Stomach (tissue), 4 donors: ENCODE measurements at regions not wholly inside any gene's neighbourhood (a gene's known extent, or its start where the extent isn't known, plus 50 kb on each side); places are given as distances from the start of the nearest gene placed in this dataset.

Experiments
- CTCF ChIP-seq, 7 experiments: fragments of 450-650 bp in 4 of 7; fragments of 200-600 bp in 3 of 7; sonication (generic) in 3 of 7; IDR thresholded peaks; one replicate each; pipeline ENCODE4 v1.5.1; 2016 to 2019; ENCODE audit warnings: antibody characterized with exemption in 7 of 7, control low read depth in 2 of 7, mild to moderate bottlenecking in 1 of 7
- EP300 ChIP-seq: sonication (generic); formaldehyde crosslinking; IDR thresholded peaks from one replicate; pipeline ENCODE4 v1.6.1; 2017; ENCODE audit warnings: antibody characterized with exemption
- POLR2A ChIP-seq, 4 donors: fragments of 450-650 bp; IDR thresholded peaks; one replicate each; pipeline ENCODE4 v1.6.1; 2016; ENCODE audit warnings: antibody characterized with exemption in 4 of 4, control low read depth in 2 of 4, mild to moderate bottlenecking in 1 of 4, moderate library complexity in 1 of 4

- no peak for TF ChIP-seq CTCF (IDR thresholded peaks at IDR 0.05)
- no peak for TF ChIP-seq POLR2A (IDR thresholded peaks at IDR 0.05)
- no peak for TF ChIP-seq EP300
Measured at GRCh38 chr2:234410526-234410925, 86.4 kb downstream of the ARL4C start.
